ENCODE measurements at regions not wholly inside any gene's neighbourhood (a gene's known extent, or its start where the extent isn't known, plus 50 kb on each side); places are given as distances from the start of the nearest gene placed in this dataset.

DNA sequence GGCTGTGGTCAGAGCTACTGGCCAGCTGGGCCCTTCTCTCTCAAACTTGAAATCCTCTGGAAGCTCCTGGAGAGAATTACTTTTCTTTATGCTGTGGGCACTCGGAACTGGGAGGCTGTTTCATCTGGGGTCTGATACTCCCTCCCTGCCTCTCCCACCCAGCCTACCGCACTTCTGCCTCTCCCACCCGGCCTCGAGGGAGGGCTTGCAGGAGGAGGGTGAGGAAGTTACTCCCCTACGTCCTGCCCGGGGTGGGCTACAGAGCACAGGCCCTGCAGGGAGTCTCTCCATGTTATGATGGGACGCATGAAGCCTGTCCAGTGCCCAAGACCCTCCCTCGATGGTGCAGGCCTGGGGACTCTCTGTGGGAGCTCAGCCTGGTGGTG is 584.6 kb upstream of the MKI67 start:
- H3K4me3 ChIP-seq (replicated peaks in 1 of 2; ENCODE audit: low read depth in 1 of 2, low read length in 2 of 2), result no peak overlapping the region
- H3K4me2 ChIP-seq (ENCODE audit: low read length), result no peak overlapping the region
- DNase-seq (ENCODE audit: low read depth, low spot score) (no peak), ATAC-seq (no peak)
- POLR2A ChIA-PET, result no interaction called here
- H3K9me3 ChIP-seq (ENCODE audit: control insufficient read depth in 1 of 2, insufficient read depth in 1 of 2, low read depth in 1 of 2, low read length in 2 of 2), result no peaks in the 10 kb centered on the region
- H3K9me2 ChIP-seq (ENCODE audit: insufficient read depth), result no peaks in the 10 kb centered on the region
- no peak for TF ChIP-seq YY1 (IDR thresholded peaks at IDR 0.05; ENCODE audit: extremely low read depth, insufficient replicate concordance, low read depth, low read length)
- no peak for TF ChIP-seq CEBPB (IDR thresholded peaks at IDR 0.05; ENCODE audit: low read depth)
- no peak for TF ChIP-seq ZBTB33 (IDR thresholded peaks at IDR 0.05; ENCODE audit: extremely low read depth, insufficient replicate concordance, low read length)
- TF ChIP-seq POLR2AphosphoS5 (IDR thresholded peaks at IDR 0.05; ENCODE audit: low read depth, low read length), result no peak
- no peak for TF ChIP-seq TCF7L2 (IDR thresholded peaks at IDR 0.05; ENCODE audit: borderline replicate concordance, extremely low read depth, insufficient read depth, insufficient read length)
- TF ChIP-seq EGR1 (IDR thresholded peaks at IDR 0.05; ENCODE audit: low read depth), result no peak
- no peak for TF ChIP-seq SIN3A (IDR thresholded peaks at IDR 0.05; ENCODE audit: low read depth)
- no peak for TF ChIP-seq RAD21 (IDR thresholded peaks at IDR 0.05; ENCODE audit: low read depth)
- H3K27ac ChIP-seq (ENCODE audit: low read depth, low read length), result no peak overlapping the region
- intact Hi-C loops (cut with micrococcal nuclease), result no loop called here
- no peak overlapping the region for H2AFZ ChIP-seq (ENCODE audit: low read depth, low read length, poor library complexity, severe bottlenecking)
- peaks cover 33% of the 10 kb centered on the region for H3K27me3 ChIP-seq (ENCODE audit: insufficient read depth, low read length)
- no peaks in the 10 kb centered on the region for H3K36me3 ChIP-seq (ENCODE audit: control insufficient read depth in 1 of 2, insufficient read depth in 2 of 2, low read length in 2 of 2)
- no peaks in the 10 kb centered on the region for H4K20me1 ChIP-seq (ENCODE audit: insufficient read depth)
- no TSS peak for BruUV-seq (replicated peaks)
- H3K79me2 ChIP-seq (ENCODE audit: insufficient read depth, low read length), result no peaks in the 10 kb centered on the region
- RAD21 ChIA-PET (ENCODE audit: low non-redundant PET in 1 of 2, low total read pairs in 2 of 2, uncharacterized antibody in 2 of 2, unreplicated experiment in 2 of 2), result no interaction called here
- H3K4me1 ChIP-seq (ENCODE audit: control insufficient read depth in 1 of 2, insufficient read depth in 2 of 2, low read length in 2 of 2), result no peaks in the 10 kb centered on the region
- CTCF ChIA-PET, result no interaction called here
- no peak overlapping the region for H3K9ac ChIP-seq (ENCODE audit: low read length)

DNA sequence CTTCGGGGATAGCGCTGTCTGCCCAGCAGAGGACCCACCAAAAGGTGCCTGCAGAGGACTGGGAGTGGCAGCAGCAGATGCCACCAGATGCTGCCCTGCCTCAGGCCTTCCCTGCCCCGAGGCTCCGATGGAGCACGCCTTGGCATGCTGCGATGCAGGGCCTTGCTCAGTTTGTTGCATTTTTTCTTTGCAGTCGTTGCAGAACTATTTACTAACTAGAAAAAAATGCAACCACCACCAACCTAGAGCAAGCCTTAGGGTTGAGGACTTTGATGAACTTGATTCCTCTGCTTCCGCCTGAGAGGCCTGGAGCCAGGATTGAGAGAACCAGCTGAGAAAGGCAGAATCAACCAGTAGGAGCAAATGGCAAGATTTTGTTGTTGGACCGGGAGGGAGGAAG is 585.6 kb upstream of the MKI67 start:
- peaks cover 42% of the 10 kb centered on the region for H3K27me3 ChIP-seq (ENCODE audit: insufficient read depth, low read length)
- no peak overlapping the region for H2AFZ ChIP-seq (ENCODE audit: low read depth, low read length, poor library complexity, severe bottlenecking)
- H3K27ac ChIP-seq (ENCODE audit: low read depth, low read length), result no peak overlapping the region
- H3K9me2 ChIP-seq (ENCODE audit: insufficient read depth), result no peaks in the 10 kb centered on the region
- no peak overlapping the region for H3K4me3 ChIP-seq (replicated peaks in 1 of 2; ENCODE audit: low read depth in 1 of 2, low read length in 2 of 2)
- no peaks in the 10 kb centered on the region for H3K9me3 ChIP-seq (ENCODE audit: control insufficient read depth in 1 of 2, insufficient read depth in 1 of 2, low read depth in 1 of 2, low read length in 2 of 2)
- no peaks in the 10 kb centered on the region for H3K36me3 ChIP-seq (ENCODE audit: control insufficient read depth in 1 of 2, insufficient read depth in 2 of 2, low read length in 2 of 2)
- CTCF ChIA-PET, result no interaction called here
- RAD21 ChIA-PET (ENCODE audit: low non-redundant PET in 1 of 2, low total read pairs in 2 of 2, uncharacterized antibody in 2 of 2, unreplicated experiment in 2 of 2), result no interaction called here
- ATAC-seq, result no peak
- DNase-seq (ENCODE audit: low read depth, low spot score), result no peak
- BruUV-seq (replicated peaks), result no TSS peak
- TF ChIP-seq ELF1 (IDR thresholded peaks at IDR 0.05; ENCODE audit: borderline replicate concordance, low read depth), result no peak
- TF ChIP-seq POLR2AphosphoS5 (IDR thresholded peaks at IDR 0.05; ENCODE audit: low read depth, low read length), result no peak
- TF ChIP-seq EZH2phosphoT487 (IDR thresholded peaks at IDR 0.05; ENCODE audit: borderline replicate concordance), result no peak
- no peaks in the 10 kb centered on the region for H3K4me1 ChIP-seq (ENCODE audit: control insufficient read depth in 1 of 2, insufficient read depth in 2 of 2, low read length in 2 of 2)
- POLR2A ChIA-PET, result no interaction called here
- H3K4me2 ChIP-seq (ENCODE audit: low read length), result no peak overlapping the region
- intact Hi-C loops (cut with micrococcal nuclease), result no loop called here
- H4K20me1 ChIP-seq (ENCODE audit: insufficient read depth), result no peaks in the 10 kb centered on the region
- H3K9ac ChIP-seq (ENCODE audit: low read length), result no peak overlapping the region
- no peaks in the 10 kb centered on the region for H3K79me2 ChIP-seq (ENCODE audit: insufficient read depth, low read length)
